Left kidney (tissue), 1 donor: ENCODE measurements at regions not wholly inside any gene's neighbourhood (a gene's known extent, or its start where the extent isn't known, plus 50 kb on each side); places are given as distances from the start of the nearest gene placed in this dataset.

Experiments used
- DNase-seq: peaks from one replicate; pipeline ENCODE4 v3.0.0-alpha.2; 2013

DNA sequence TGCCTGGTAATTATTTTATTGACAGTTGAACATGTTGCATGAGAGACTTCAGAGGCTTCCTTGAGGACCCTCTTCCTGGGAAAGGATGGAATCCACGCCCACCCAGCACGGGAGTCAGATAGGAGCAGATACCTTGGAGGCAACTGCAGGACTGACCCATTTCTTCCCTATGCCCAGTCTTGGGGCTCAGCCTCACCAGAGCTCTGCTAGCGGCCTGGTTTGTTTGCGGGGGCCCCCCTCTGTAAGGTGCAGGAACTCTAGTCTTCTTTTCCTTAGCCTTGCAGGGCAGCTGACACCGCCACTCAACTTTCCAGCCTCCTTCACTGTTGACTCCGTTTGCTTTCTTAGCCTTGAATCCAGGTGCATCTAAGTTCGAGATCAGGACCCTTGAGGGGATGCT lies 1032.8 kb downstream of the BRD1 start:
- no peak for DNase-seq

DNA sequence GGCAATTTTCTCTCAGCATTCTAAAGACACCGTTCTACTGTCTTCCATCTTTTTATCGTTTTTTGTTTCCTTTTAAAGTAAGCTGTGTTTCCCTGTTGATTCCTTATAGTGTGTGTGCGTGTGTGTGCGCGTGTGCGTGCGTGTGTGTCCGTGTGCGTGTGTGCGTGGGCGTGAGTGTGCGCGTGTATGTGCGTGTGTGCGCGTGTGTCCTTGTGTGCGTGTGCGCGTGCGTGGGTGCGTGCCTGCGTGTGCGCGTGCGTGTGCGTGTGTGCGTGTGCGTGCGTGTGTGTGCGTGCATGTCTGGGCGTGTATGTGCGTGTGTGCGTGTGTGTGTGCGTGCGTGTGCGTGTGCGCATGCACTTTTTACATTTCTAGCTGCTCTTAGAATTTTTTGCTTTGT lies 1033.7 kb downstream of the BRD1 start:
- DNase-seq, result no peak

GRCh38 chr22:48786679-48786996 lies 1041.0 kb downstream of the BRD1 start:
- DNase-seq, result no peak

GRCh38 chr22:48785792-48786678 lies 1041.6 kb downstream of the BRD1 start:
- no peak for DNase-seq

- DNase-seq, result no peak
Measured at GRCh38 chr22:48784701-48785503, 1042.8 kb downstream of the BRD1 start.

GRCh38 chr22:48783821-48784266 lies 1043.8 kb downstream of the BRD1 start:
- DNase-seq, result no peak

DNA sequence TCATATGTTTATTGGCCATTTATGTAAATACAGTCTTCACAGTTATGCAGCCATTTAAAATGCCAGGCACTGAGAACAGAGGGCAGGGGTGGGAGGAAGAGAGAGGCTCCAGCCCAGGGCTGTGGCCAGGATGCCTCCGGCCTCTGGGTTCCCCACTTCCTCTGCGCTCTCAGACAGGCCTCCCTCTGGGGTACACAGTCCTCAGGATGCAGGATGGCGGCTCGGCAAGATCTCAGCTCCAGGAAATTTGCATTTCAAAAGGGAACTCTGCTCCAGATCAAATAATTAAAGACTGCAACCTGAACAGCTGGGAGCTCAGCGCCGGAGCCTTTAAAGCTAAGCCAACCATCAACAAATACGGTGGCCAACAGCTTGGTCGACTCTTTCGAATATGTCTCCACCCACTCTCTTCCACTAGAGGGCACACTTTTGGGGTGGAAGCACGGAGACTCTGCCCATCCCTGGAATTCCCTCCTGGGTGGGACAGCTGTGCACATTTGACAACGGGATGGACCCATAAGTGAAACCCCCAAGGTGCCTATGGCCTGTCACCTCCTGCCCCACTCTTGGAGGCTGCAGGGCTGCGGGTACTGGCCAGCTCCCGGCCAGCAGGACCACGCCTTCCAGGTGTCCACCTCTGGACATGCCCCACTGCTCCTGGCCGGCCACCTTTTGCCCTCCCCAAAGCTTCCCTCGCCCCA lies 1044.7 kb downstream of the BRD1 start:
- no peak for DNase-seq

DNA sequence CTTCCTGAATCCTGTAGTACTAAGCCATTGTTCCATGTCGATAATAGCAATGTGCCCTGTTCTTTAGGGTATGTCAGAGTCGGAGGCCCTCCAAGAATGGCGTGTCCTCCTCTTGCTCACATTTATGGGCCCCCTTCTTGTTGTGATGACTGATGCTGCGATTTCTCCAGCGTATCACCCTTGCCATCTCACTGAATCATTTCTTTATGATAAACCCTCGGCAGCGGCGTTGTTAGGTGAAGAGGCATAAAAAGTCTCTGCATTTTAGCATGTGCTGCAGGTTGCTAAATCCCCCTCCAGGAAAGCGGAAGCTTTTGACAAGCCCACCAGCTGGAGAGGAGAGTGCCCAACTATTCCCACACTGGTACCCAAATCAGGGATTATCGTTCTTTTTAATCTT lies 1045.3 kb downstream of the BRD1 start:
- DNase-seq, result no peak

- DNase-seq, result no peak
Measured at GRCh38 chr22:48781868-48782267, 1045.8 kb downstream of the BRD1 start.

DNA sequence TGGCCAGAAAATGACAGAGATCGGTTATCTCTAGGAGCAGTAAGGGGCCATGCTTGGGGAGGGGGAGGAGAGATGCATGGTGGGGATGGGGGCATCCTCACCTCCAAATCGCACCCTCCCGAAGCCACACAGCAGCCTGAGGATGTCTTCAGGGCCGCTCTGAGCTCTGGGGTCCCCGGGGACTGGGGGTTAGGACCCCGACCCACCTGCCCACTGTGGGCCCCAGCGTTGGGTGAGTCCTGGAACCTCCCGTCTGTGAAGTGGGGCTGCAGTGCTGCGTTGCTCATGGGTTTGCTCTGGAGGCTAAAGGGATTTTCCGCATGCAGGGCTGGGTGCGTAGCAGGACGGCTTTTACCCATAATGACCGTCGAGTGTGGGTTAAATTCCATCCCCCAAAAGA lies 1046.3 kb downstream of the BRD1 start:
- no peak for DNase-seq

DNA sequence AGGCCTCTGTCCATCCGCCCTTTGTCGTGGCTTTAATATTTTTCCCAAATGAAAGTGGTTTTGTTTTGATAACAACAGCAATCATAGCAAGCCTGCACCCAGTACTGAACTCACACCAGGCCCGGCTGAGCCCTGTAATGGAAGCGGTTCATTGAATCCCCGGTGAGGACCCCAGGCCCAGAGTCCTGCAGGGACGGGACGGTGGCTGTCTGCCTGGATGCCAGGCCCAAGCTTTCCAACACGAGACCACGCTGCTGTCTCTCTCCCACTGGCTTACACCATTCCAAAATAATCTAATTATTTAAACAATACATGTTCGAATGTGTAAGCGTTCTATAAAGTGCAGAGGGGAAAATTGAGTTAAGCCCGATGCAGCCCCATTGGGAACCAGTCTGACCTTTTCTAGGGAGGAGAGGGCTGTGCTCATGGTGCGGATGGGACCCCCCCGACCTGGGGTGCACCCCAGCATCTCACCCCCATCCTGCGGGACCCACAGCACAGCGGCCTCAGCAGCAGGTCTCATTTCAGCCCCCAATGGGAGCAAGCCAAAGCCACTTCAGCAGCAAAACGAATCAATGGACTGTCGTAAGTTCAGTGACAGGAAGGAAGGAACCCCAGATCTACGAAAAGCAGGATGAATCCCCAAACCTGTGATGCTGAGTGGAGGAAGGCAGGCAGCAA lies 1046.9 kb downstream of the BRD1 start:
- DNase-seq, result no peak

GRCh38 chr22:48779661-48780596 lies 1047.7 kb downstream of the BRD1 start:
- no peak for DNase-seq

GRCh38 chr22:48779211-48779643 lies 1048.4 kb downstream of the BRD1 start:
- DNase-seq, result no peak

DNA sequence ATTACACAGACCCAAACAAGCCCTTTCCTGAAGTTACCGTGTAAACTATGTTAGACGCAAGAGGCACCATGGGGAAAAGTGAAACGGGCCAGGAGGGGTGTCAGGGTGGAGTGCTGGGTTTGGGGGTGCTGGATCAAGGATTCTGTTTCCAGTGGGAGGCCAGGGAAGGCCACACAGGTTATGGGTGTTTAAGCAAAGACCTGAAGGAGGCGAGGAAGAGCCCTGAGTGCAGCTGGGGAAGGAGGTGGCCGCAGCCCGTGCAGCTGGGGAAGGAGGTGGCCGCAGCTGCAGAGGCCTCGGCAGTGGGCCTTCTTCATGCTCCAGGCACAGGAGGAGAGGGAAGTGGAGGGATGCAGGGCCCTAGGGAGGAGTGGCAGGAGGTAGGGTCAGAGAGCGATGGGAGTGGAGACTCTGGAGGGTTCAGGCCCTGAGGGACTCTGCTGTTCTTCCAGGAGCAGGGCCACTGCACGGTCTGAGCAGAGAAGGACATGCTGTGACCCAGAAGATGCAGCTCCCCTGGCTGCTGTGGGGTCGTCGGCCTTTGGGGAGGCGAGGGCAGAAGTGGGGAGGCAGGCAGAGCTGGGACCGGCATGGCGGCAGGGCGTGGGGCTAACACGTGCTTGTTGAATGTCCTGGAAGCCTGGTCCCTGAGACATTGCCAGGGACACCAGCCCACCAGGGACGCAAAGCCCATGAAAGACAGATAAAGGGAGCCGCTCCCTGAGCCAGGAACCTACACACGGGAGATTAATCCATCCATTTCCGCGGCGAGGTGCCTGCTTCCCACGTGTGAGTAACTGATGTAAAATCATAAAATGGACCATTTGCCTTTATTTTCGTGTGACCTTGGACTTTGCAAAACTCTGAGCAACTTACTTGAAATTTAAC lies 1049.1 kb downstream of the BRD1 start:
- no peak for DNase-seq

DNA sequence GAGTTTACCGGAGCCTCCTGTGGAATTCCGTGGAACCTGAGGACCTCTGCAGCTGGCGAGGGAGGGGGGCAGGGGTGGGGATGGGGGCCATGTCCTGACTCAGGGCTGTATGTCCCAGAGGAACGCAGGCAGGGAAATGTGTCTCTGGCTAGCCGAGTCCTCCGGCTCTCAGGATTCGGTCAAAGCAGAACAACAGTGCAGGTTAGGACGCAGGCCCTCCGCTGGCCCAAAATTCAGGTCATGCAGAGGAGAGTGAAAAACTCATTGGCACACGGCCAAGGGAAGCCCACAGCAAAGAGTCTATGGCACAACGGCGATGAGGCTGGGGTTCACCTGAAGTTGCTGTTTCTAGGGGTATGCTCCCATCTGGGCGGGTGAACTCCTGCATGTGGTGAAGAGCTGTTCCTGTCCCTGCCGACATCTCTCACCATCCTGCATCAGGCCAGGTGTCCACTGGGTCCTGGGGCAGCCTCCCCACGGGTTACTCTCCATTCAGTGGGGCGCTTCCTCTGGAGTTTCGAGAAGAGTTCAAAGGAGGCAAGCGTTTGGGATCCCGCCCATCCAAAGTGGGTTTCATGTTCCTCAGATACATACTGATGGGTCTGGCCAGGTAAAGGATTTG lies 1055.3 kb downstream of the BRD1 start:
- no peak for DNase-seq

DNA sequence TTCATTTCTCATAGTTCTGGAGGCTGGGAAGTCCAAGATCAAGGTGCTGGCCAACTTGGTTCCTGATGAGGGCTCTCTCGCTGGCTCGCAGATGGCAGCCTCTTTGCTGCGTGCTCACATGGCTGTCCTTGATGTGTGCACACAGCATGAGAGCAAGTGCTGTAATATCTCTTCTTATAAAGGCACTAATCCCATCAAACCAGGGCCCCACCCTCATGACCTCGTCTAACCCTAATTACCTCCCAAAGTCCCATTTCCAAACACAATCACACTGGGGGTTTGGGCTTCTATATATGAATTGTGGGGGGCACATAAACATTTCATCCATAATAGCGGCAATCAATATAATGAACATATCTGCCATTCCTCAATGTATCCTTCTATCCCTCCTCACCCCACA lies 1062.1 kb downstream of the BRD1 start:
- DNase-seq, result no peak

- DNase-seq, result no peak
Measured at GRCh38 chr22:48761546-48761945, 1066.1 kb downstream of the BRD1 start.

DNA sequence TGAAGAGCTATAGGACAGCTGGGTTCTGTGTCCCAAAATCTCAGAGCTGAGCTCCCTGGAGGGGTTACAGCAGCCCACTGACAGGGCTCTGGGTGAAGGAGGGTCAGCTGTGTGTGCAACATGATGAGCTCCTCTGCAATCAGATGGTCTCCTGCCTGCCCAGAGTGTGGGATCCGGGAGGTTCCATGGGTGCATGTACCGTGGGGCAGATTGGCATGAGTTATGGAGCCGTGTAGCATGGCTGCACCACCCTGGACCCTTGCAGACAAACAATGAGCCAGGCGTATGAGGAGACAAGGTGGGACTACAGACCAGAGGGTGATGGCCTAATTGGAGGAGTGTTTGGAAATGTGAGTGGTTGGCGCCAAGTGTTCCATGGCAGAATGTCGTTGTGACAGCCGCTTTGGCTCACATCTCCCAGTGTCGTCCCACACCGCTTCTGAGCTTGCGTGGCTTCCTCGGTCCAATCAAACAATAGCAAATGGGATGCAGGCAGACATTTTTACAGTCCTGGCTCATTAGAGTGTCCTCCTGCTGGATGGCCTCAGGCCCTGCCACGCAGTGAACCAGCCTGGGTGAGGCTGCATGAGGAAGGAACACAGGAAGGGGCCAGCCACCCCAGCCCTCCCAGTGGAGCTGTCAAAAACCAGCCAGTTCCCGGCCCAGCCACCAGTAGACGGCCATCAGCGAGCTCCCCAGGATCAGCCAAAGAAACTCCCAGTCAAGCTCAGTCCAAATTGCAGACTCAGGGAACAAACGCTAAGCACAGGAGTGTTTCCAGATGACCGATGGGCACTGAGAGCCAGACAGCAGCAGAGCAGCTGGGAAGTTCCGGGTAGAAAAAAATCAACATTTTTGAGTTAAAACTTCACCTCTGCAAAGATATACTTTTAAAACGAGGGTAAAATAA lies 1066.9 kb downstream of the BRD1 start:
- DNase-seq, result no peak
